ENCODE measurements at regions not wholly inside any gene's neighbourhood (a gene's known extent, or its start where the extent isn't known, plus 50 kb on each side); places are given as distances from the start of the nearest gene placed in this dataset.
A peak's percentile ranks its signal among the peaks of the same experiment; 100 is the strongest.
"Not testable (repeated sequence)": the region's sequence is repeated elsewhere in the genome, so short reads cannot be mapped to it uniquely, and the experiment has no call there.

DNA sequence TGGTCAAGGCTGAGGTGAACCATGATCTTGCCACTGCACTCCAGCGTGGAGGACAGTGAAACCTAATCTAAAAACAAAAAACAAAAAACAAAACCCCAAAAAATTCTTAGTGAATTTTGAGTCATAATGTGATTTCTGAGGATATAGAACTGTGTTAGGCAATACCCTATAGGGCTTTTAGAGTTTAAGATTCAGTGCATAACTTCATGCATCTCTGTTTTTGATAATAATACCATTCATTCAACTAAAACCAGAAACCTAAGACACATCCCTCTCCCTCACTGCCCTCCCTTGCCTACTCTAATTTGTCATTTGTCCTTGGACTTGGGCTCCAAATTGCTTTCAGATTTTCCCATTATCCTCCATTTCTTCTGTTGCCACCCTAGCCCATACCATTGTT lies 405.7 kb upstream of the EDIL3 start:
- DNase-seq (ENCODE audit: low read depth): no peak

DNA sequence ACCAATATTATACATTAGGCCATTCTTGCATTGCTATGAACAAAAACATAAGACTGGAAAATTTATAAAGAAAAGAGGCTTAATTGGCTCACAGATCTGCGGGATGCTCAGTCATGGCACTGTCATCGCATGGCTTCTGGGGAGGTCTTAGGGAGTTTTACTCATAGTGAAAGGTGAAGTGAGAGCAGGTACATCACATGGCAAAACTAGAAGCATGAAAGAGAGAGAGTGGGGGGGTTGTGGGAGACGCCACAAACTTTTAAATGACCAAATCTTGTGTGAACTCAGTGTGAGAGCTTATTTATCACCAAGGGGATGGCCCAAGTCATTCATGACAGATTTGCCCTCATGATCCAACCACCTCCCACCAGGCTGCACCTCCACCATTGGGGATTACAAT lies 398.3 kb upstream of the EDIL3 start:
- DNase-seq (ENCODE audit: low read depth): no peak

DNA sequence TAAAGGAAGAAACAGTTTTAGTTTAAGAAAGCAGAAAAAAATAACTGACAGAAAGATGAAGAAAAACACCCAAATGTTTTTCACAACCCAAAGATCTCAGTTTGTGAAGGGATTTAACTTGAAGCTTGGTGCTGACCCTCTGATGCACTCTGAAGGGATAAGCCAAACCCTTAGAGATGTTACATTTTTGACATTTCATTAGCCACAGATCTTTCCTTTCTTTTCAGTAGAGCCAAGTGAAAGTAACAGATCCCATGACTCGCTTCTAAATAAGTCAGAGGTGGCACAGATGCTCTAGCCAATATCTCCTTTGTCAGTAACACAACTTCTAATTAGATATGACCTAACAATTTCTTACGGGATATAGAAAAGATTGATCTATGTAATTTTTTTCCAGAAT lies 394.5 kb upstream of the EDIL3 start:
- DNase-seq (ENCODE audit: low read depth): peak; percentile 6

DNA sequence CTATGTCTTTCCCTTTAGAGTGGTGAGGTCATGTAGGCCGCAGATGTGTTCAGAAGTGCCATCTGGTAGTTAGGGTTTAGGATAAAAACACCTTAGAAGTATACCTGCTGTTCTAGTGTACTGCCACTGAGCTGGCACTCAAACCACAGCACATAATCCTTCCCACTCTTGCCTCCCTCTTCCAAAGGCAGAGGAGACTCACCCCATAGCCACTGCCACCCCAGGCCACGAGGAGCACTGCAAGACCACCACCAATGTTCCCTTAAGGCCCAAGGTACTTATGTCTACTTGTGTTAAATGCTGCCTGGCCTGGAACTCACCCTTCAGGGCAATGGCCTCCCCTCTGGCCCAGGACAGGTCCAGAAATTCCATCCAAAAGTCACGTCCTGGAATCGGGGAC lies 379.5 kb upstream of the EDIL3 start:
- no peak for DNase-seq (ENCODE audit: low read depth)

DNA sequence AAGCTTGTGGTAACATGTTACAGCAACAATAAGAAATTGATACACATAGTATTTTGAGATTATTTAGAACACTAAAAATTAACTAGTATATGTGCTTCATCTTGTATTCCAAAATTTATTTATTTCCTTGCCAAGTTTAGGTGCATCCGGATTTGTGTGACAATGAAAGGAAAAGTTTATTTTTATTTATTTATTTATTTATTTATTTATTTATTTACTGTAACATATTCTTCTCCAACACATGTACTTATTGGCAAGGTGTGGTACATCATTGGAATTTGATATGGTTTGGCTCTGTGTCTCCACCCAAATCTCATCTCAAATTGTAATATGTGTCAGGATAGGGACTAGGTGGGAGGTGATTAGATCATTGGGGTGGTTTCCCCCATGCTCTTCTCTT lies 373.3 kb upstream of the EDIL3 start:
- DNase-seq (ENCODE audit: low read depth): no peak

DNA sequence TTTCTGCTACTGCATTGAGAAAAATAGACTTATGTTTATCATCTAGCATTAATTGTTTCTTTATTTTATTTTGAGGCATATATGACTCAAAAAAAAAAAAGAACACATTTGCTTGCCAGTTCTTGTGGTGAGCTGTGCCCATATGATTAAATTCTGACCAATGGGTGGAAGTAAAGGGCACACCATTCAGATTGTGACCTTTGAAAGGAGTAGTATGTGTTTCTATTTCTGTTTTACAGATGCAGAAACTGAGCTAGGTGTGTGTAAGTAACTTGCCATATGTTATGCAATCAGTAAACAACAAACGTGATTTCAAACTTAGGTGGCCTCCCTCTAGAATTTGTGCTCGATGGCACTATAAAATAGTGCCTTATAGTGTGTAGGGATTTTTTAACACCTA lies 368.1 kb upstream of the EDIL3 start:
- no peak for DNase-seq (ENCODE audit: low read depth)

DNA sequence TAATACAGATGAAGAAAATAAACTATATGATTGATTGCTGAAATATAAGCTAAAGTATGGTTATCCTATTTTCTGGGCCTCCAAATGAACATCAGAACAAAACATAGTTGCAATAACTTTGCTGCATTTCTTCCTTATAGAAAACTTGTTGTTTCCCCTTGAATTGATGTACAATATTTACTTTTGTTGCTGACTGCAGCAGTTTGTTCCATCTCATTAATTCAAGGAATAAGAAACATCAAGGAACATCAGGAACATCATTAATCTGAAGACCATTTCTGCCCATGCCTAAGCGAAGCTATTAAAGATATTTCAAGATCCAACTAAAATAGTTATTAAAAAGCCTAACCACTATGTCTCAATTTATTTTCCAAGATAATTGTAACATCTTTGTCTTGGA lies 363.6 kb upstream of the EDIL3 start:
- DNase-seq (ENCODE audit: low read depth): no peak

DNA sequence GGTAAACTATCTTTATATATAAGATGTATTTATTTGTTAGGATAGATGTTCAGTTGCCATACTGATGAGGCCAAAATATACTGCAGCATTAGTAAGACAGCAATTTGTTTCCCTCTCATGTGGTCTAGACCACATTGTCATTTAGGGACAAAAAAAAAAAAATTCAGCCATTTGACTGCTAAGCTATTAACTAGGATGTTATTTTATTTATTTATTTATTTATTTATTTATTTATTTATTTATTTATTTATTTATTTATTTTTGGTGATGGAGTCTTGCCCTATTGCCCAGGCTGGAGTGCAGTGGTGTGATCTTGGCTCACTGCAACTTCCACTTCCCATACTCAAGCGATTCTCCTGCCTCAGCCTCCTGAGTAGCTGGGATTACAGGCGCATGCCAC lies 361.6 kb upstream of the EDIL3 start:
- DNase-seq (ENCODE audit: low read depth): not testable (repeated sequence)

DNA sequence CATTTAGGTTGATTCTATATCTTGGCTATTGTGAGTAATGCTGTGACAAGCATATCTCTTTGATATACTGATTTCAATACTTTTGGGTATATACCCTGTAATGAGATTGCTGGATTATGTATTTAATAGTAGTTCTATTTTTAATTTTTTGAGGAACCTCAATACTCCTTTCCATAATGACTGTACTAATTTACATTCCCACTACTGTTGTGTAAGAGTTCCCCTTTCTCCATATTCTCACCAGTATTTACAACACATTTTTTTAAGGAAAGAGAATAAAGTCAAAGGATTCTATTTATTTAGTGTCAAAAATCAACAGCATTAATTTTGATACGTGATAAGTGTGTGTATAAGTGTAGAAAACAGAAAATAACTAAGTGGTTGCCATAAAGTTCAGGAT lies 356.4 kb upstream of the EDIL3 start:
- DNase-seq (ENCODE audit: low read depth): no peak

DNA sequence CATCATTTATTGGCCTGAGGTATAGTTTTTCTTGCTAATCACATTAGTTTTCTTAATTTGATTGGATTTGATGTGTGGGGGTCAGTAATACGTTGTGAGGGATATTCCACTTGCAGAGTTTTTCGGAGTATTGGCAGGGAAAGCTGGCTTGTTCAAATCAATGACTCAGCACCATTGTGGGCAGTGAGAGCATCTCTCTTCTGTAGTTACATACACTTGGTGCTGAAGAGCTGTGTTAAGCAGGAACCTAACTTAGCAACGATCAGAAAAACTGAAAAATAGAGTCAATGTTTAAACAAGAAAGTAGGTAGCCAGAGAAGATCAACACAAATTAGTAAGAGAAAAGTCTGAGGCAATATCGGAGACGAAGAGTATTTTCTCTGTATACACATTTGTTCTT lies 344.6 kb upstream of the EDIL3 start:
- DNase-seq (ENCODE audit: low read depth): peak; percentile 45

DNA sequence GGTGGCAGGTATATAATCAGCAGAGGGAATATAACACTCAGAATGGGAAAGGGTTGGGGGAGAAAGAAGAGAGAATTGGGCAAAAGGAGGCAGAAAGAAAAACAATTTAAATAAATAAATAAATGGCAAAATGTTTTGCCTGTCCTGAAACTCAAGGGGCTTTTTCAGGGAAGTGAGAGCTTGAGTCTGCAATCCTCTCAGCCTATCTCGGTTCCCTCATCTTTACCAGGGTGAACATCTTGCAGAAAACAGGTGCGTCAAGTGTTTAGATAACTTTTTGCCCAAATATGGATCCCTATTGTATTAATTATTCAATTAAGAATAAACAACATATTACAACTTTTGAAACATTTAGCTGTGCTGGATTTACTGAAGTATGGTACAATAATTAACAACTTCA lies 343.0 kb upstream of the EDIL3 start:
- no peak for DNase-seq (ENCODE audit: low read depth)

DNA sequence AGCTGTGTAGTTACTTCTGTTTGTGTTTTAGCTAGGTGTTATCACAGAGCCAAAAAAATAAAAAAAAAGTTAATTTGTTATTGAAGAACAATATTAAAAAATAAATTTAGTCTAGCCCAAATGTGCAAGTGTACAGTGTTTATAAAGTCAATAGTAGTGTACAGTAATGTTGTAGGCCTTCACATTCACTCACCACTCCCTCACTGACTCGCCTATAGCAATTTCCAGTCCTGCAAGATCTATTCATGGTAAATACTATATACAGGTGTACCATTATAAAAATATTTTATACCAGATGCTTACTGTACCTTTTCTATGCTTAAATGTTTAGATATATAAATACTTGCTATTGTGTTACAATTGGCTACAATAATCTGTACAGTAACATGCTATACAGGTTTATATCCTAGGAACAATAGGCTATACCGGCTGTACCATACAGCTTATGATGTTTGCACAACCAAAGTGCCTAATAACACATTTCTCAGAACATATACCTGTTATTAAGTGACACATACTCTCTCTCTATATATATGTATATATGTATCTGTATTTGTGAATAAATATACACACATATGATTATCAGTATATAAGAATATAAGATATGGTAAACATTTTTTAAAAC lies 341.4 kb upstream of the EDIL3 start:
- no peak for DNase-seq (ENCODE audit: low read depth)

DNA sequence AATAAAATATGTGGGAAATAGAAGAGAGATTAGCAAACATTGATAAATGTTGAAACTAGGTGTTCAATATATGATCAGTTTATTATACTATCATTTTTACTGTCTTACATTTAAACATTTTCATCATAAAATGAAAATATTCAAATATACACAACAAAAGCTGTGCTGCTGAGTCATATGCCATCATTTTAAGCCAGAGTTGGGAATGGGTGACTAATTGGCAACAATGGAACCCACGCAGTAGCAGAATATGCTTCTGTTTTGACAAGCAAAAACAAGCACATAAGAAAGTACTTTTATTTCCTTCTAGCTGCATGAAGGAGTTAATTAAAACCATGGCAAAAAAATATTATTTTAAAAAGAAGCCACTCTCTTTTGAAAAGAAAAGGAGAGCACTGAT lies 340.0 kb upstream of the EDIL3 start:
- peak; percentile 61 for DNase-seq (ENCODE audit: low read depth)

DNA sequence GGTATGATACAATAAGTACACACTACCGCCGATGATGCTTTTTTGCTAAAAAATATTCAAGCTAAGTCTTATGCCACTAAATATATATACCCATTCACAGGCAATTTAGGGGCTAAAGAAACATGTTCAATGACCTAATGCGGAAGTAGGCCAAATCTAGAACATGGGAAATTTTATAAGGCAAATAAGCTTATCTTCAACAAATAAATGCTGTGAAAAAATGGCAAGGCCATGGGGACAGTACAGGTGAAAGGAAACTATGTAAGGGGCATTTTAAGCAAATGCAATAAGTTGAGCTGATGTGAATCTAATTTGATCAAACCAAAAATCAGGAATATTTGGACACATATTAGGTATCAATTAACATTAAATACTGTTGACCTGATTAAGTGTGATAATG lies 339.5 kb upstream of the EDIL3 start:
- DNase-seq (ENCODE audit: low read depth): no peak

DNA sequence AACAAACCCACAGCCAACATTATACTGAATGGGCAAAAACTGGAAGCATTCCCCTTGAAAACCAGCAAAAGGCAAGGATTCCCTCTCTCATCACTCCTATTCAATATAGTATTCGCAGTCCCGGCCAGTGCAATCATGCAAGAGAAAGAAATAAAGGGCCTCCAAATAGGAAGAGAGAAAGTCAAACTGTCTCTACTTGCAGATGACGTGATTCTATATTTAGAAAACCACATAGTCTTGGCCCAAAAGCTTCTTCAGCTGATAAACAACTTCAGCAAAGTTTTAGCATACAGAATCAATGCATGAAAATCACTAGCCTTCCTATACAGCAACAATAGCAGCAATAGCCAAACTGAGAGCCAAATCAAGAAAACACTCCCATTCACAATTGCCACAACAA lies 333.7 kb upstream of the EDIL3 start:
- no peak for DNase-seq (ENCODE audit: low read depth)

DNA sequence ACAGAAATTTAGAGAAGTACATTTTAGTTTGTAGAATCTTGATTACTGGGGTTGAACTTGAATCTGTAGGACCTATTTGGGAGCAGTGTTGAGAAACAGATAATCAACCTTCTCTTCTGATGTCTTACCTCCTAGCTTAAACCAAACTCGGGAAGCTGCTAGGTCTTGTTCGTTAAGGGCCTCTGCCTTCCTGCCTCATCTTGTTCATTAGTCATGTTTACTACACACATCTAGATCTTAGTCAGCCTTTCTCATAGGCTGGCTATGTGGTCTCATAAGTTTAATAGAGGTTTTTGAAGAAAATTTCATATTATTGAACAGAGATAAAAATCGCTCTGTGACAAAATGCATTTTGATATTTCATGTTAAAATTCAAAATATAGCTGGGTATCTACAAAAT lies 331.0 kb upstream of the EDIL3 start:
- DNase-seq (ENCODE audit: low read depth): no peak

DNA sequence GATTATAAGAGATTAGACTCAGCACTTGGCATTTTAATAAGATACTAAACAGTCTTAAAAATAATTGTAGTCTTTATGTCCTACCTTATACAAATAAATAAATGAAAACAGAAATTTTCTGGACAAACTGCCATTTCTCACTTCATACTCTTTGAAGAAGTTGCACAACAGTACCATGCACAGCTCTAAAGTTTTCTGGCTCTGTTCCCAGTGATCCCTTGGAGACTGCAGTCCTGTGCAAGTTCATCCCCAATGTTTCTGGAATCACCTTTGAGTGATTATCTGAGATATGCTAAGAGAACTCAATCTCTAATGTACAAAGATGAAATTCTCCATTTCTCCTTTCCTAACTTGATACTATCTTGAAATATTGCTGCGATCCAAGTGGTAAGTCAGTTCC lies 330.4 kb upstream of the EDIL3 start:
- peak; percentile 36 for DNase-seq (ENCODE audit: low read depth)

DNA sequence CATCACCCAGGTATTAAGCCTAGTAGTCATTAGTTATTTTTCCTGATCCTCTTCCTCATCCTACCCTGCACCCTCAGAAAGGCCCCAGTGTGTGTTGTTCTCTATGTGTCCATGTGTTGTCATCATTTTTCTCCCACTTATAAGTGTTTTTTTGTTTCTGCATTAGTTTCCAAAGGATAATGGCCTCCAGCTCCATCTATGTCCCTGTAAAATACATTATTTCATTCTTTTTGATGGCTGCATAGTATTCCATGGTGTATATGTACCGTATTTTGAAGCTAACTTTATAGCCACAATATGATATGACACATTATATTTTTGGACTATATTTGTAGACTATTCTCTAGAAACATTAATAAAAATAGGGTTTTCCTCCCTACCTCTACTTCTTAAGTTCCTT lies 324.4 kb upstream of the EDIL3 start:
- DNase-seq (ENCODE audit: low read depth): no peak

DNA sequence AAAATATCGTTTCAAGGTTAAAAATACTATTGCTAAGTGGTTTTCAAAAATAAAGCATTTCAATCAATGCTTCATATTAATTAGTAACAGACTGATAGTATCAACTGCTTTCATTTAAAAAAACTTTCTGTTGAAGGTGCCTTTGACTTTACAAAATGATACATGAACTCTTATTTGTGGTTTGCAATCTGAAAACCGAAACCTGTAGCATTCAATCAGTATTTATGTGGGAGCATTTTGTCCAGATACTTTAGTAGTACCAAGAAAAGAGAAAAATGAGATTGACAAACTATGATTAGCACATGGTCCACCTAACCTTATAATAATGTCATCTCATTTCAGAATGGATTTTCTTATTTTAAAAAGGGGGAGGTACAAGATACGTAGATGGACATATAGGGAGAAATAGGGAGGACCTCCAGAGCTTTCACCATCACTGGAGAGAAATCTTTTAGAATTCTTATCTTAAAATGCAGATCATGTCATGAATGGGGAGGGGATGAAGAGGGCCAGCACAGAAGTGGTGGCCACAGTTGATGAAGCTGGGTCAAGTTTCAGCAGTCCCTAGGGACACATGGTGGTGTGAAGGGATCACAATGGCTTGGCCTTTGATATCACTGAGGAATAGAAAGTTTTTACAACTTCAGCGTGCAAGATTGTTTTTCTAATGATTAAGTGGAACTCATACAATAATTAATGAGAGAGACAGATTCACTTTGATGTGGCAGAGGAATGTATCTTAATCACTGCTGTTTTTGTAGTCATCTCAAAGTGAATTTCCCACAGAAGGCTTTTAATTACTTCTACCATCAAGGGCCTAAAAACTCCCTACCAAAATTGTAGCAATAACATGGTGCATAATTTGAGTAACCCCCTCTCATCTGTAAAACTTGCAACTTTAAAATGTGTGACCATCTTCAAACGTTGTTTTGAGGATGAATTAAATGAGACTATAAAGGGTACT lies 322.3 kb upstream of the EDIL3 start:
- no peak for DNase-seq (ENCODE audit: low read depth)

DNA sequence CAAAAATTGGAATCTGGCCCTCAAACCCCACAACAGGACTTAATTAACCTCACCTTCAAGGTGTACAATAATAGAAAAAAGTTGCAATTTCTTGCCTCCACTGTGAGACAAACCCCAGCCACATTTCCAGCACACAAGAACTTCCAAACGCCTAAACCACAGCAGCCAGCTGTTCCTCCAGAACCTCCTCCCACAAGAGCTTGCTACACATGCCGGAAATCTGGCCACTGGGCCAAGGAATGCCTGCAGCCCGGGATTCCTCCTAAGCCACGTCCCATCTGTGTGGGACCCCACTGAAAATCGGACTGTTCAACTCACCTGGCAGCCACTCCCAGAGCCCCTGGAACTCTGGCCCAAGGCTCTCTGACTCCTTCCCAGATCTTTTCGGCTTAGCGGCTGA lies 315.9 kb upstream of the EDIL3 start:
- DNase-seq (ENCODE audit: low read depth): not testable (repeated sequence)

DNA sequence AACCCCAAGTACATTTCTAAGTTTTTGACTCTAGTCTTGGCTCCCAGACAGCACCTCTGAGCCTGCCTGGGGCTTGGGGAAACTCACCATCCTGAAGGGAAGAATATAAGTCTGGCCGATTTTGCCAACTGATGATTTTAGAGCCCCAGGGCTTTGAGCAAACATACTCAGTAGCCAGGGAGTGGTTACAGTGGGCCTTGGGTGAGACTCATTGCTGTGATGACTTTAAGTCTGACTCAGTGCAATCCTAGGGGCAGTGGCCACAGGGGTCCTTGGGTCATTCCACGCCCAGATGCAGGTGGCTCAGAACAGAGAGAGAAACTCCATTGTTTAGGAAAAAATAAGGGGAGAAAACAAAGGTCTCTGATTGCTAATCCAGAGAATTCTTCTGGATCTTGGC lies 312.0 kb upstream of the EDIL3 start:
- DNase-seq (ENCODE audit: low read depth): peak; percentile 96

DNA sequence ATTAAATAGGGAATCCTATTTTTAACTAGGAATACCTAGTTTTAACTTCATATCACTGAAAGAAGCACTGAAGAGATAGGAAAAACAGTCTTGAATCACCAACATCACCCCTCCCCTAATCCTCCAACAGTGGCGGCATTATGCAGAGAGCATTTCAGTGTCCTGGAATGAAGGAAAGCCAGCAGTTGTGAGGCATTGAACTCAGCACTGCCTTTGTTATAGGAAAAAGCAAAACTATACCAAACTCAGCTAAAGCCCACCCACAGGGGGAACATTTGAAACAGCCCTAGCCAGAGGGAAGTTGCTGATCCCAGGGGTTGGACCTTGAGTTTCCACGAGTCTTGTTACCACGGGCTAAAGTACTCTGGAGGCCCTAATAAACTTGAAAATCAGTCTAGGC lies 310.6 kb upstream of the EDIL3 start:
- DNase-seq (ENCODE audit: low read depth): no peak

DNA sequence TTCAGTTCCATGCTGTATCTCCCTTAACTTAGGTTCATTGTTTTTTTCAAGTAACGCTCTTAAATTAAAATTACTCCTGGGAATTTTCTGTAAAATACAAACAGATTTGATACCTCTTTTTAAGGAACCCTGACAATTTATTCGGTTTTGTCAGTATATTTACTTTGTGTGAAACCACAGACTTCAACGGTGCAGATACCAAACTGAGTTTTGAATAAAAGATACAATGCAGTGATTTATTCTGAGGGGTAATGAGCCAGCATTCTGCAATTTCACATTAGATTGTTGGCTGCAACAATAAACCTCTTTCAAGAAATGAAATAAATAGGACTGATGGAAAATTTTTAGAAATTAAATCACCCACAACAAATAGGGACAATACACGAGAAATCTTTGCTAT lies 308.6 kb upstream of the EDIL3 start:
- peak; percentile 48 for DNase-seq (ENCODE audit: low read depth)

DNA sequence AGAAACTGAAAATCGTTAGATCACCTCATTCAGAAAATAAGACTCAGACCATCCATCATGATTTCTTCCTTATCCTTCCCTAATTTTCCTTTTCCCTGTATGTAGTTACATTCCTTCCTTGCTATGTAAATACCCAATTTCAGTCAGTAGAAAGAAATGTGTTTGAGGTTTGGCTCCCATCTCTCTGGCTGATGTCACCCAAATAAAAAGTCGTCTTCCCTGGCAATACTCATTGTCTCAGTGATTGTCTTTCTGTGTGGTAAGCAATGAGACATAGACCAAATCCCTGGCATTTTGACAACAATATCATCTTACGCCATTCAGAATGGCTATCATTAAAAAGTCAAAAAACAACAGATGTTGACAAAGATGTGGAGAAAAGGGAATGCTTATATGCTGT lies 303.9 kb upstream of the EDIL3 start:
- peak; percentile 97 for DNase-seq (ENCODE audit: low read depth)

Data from M059J (cell line).